ENCODE measurements at regions not wholly inside any gene's neighbourhood (a gene's known extent, or its start where the extent isn't known, plus 50 kb on each side); places are given as distances from the start of the nearest gene placed in this dataset.

DNA sequence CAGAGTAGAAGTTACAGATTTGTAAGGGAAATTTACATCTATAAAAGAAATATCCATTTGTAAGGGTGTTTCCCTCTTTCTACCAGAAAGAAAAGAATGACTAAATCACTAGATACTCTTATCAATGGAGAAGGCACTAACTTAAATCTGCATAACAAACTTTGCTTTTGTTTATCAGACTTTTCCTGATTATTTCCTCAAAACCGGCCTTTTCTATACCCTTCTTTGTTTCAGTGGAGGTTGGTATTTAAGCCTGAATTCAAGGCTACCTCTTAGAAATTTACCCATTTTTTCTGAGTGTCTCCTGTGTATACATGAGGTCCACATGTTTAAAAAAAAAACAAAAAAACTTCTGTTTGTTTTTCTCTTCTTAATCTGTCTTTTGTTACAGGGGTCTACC, 80.4 kb upstream of the GRPR start:
- no peak for TF ChIP-seq CTCF (IDR thresholded peaks at IDR 0.05; ENCODE audit: low read length)
- TF ChIP-seq EZH2 (IDR thresholded peaks at IDR 0.05; ENCODE audit: borderline replicate concordance, low read length), result no peak
